Activated CD4-positive, alpha-beta T cell treated with anti-CD3 and anti-CD28 coated beads, Interleukin-2, Interleukin-6, amounts not matched to agents 100 ng/mL and 50 ng/mL, durations not matched to agents 16 hours and 8 hours (primary cell): ENCODE measurements at regions not wholly inside any gene's neighbourhood (a gene's known extent, or its start where the extent isn't known, plus 50 kb on each side); places are given as distances from the start of the nearest gene placed in this dataset.
"Not testable (repeated sequence)": the region's sequence is repeated elsewhere in the genome, so short reads cannot be mapped to it uniquely, and the experiment has no call there.

Experiments used
- DNase-seq: peaks from one replicate; pipeline ENCODE4 v3.0.0-alpha.2; 2020

DNA sequence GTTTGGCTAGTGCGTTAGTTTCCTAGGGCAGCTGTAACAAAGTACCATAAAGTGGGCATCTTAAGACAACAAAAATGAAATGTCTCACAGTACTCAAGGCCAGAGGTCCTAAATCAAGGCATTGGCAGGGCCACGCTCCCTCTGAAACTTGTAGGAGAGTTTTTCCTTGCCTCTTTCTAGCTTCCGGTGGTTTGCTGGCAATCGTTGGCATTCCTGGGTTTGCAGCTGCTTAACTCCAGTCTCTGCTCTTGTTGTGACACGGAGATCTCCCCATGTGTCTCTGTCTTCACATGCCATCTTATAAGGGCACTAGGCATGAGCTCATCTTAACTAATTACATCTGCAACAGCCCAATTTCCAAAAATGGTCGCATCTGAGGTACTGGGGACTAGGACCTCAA, 362.0 kb upstream of the BOD1L1 start:
- no peak for DNase-seq

DNA sequence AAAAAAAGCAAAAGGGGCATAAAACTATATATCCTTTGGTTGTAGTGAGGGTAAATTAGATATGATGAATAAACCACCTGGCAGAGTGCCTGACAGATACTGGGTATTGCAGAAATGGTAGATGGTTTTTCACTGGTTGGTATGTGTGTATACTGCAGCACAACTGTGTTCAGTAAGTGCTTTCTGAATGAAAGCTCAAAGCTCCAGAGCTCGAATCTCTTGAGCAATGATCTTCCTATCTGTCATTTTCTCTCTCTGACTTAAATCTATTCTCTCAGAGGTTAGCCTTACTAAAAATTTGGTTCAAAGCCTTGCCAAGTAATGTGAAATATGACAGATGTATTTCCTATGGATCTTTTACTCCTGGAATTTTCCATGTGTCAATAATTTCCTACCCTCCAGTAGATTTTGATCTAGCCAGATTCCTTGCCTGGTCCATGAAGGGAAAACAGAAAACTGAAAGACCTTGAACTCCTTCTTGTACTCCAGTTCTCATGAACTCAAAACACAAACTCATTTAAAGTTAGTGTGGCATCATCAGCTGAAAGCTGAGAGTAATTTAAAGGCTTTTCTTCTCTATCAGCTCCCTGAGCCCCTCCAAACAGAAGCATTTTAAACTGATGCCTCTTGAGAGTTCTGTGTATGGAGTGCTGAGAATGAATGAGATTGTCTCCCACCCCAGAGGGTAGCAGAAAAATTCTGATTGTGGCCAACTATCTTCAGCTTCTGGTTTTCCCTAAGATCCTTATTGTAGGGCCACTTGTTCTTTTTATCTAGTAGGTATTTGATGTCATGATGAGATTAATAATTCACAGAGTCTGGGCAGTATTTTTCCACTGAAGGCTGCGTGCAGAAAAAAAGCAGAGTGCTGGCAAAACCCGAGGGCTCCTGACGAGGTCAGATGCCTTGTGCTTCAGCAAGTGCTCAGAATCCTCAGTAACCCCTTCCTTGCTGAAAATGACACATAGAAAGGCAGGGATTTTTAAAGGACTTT, 363.4 kb upstream of the BOD1L1 start:
- no peak for DNase-seq

DNA sequence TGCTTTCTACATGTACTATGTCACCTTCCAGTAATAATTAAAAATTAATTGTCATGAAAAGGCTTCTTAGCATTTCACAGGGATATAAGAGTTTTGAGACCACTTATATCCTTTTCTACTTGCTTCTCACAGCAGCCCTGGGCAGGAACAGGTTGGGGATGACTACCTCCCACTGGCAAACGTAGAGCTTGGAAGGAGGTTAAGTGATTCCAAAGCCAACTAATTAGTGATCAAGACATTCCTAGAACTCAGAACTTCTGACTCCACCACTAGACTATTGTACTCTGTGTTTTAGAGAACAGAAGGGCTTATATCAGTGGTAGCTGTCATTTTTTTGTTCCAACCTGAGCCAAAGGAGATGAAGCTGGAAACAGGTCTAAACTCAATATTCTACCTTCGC, 364.5 kb upstream of the BOD1L1 start:
- no peak for DNase-seq

DNA sequence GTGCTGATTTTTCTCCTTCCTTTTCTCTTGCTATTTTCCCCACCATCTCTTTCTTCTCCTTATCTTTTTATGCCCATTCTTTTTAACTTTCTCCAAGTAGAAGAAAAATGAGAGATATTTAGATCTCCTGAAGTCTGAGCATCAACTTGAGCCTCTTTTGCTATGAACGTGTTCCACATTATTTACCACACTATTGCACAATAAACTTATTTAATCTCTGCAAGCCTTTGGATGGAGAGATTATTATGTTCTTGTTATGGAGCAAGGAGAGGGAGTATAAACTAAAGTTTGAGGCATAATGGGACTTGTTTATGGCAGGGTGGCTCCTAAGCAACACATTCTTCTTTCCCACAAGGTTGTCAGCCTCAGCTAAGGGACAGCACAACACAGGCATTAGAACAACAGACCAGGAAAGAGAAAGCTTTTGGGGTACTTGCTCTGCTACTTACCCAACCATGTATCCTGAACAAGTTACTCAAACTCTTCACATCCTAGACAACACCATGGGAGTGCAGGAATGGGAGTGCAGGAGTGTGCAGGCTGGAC, 365.5 kb upstream of the BOD1L1 start:
- DNase-seq, result no peak

DNA sequence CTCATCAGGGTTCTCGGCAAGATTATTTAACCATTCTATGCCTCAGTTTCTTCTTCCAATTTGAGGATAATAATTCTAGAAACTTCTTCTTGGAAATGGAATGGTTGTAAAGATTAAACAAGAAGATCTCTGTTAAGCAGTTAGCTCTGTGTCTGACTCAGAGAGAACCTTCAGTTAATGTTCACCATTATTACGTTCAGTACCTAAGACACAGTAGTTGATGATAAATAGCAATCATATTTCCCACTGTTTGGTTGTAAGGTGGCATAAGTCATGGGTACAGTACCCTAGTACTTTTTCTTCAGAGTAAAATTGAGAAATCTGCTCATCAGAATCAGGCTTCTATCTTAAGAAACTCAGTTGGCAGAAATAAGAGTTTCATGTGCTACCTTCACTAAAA, 366.5 kb upstream of the BOD1L1 start:
- no peak for DNase-seq

DNA sequence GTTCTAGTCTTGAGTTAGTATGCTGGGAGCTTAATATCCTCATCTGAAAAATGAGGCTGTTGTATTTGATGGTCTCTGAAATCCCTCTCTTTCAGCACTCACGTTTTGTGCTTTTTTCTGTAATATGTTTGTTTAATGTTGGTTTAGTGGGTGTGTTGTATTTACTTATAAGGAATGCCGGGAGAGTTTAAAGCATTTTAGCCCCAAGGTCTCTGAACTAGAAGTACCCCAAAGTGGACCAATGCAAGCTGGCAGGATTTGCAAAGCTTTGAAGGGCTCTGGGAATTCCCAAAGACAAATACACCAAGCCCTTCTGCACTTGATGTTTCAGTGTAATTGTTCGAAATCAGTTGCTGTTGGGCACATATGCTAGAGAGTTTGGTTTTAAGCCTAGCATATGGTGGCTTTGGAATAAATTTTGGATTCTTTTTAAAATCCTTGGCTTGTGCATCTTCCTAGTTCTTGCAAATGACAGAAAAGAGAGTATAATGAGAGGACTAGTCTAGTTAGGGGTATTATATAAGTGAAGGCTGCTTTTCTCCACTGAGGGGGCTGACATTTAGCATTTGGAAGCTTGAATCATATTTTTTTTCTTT, 371.4 kb upstream of the BOD1L1 start:
- no peak for DNase-seq

DNA sequence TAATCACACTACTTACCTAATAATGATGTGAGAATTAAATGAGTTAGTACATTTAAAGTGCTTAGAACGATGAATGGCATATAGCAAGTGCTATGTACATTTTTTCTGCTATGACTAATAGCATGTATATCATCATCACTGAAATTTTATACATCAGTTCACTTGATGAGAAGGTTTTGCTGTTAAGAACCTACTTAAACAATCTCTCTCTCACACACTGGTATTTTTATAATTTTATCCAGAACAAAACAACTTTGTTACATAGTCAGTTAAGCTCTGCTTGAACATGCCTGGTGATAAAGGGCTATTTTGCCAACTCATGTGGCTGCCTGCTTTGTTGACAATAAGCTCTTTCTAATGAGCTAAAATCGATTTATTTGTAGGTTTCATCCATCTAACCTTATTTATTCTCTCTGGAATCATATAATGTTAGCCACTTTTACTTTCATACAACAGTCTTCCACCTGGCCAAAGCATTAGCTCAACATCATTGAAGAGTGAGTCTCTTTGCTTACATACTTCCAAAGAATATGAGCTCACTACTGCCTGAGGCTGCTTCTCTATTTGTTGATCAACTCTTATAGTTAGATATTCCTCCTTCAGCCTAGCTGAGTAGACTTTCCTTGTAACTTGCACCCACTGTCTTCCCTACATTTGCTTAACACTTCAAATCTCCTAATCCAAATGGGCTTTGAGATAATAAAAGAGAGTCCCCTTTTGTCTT, 372.7 kb upstream of the BOD1L1 start:
- DNase-seq, result no peak

DNA sequence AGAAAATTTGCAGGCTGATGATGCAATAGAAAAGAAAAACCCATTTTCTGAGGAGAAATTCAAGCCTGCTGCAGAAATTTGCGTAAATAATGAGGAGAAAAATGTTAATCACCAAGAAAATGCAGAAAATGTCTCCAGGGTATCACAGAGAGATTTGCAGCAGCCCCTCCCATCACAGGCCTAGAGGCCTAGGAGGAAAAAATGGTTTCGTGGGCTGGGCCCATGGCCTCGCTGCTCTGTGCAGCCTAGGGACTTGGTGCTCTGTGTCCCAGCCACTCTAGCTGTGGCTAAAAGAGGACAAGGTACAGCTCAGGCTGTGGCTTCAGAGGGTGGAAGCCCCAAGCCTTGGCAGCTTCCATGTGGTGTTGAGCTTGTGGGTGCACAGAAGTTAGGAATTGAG, 374.8 kb upstream of the BOD1L1 start:
- not testable (repeated sequence) for DNase-seq

DNA sequence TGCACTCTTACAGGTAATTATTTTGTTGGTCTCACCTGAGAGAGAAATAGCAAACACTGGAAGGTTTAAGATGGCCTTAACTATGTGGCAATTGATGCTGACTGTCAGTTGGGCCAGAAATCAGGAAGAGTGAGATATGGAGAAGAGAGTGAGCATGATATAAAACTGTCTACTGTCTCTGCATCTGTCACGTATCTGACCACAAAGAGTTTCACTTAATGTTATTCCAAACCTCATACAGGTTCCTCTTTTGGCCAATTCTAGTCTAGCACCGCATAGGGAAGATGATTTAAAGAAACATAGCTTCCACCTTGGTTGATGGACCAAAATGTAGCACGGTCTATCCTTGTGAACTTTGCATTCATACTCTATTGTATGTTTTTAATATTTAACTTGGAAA, 381.0 kb upstream of the BOD1L1 start:
- DNase-seq, result no peak

DNA sequence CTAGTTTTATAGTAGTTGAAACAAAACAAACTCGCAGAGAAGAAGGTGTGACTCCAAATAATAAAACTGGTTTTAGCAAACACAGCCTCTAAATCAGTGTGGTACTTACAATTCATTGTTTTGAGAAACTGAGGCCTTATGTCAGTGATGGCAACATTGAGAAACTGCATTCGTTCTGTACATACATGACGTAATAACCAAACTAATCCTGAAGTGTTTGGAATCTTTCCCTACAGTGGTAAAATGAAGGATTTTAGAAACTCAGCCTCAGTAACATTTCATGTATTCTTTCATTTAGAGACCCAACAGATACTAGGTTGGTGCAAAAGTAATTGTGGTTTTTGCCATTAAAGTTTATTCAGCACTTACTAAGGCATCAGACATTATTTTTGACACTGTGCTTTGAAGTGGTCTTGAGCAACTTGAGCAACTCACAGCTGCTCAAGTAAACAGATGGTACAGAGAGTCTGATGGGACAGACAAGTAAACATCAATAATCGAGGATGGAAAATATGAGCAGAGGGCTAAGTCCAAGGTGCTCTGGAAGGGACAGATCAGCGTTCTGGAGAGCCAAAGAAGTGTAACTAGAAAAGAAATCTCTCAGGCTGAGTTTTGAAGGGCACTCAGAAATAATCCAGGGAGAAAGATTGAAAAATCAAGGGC, 390.8 kb upstream of the BOD1L1 start:
- DNase-seq, result no peak

DNA sequence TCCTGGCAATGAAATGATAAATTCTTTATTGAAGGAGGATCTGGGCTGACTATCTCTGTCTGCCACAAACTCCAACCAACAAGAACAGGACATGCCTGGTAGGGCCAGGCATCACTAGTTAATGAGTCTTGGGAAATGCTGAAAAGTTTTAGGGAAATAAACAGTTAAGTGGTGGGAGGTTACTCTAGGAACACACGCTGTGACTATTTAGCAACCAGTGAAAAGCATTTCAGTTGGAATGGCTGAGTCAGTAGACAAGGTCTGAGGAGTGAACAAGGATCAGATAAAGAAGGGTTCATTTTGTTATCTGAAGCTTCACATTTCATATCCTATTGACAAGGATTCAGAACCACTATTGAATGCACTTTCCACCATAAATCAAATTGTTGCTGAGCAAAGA, 394.9 kb upstream of the BOD1L1 start:
- DNase-seq, result no peak

DNA sequence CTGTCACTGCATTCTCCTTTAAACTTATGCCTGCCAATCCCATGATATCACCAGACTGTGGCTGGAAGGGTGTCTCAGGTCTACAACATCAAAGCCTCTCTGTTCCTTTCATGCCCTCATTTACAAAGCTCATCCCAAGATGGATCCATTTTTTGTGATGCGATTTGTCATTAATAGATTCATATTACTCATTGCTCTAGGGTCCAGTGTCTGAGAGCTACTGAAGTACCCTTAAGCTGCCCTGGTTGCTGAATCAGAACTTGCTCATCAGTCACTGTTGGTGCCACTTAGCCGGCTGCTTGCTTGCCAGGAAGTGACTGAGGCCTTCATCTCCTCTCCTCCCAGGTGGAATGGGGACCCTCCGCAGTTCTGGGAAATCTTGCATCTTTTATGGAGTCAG, 395.5 kb upstream of the BOD1L1 start:
- DNase-seq, result no peak

DNA sequence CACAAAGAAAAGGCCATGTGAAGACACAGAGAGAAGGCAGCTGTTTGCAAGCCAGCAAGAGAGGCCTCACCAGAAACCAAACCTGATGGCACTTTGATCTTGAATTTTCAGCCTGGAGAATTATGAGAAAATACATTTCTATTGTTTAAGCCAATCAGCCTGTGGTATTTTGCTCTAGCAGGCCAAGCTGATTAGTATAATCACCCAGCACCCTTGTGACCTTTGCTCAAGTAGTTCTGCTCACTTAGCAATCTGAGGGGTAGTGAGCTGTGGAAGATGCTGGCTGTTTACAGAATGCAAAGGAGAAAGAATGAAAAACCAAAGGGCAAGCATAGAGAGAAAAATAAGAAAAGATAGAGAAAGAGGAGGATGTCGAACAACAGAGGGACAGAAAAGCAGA, 396.4 kb upstream of the BOD1L1 start:
- no peak for DNase-seq

DNA sequence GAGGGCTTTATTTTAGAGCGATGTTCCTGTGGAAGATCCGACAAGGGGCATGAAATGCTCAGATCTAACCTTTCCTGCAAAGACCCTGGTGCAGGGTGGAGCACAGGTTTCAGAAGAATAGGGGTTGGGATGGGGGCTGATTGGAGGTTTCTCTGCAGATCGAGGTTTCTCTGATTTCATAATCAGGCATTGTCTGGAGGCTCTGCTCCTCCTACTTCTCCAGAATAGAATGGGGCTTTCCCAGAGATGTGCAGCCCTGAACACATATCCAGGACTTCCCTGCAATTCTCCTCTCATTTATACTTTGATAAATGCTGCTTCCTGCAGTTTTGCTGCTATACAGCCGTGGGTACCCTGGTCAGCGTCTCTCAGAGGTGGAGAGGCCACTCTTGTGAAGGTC, 397.6 kb upstream of the BOD1L1 start:
- no peak for DNase-seq

DNA sequence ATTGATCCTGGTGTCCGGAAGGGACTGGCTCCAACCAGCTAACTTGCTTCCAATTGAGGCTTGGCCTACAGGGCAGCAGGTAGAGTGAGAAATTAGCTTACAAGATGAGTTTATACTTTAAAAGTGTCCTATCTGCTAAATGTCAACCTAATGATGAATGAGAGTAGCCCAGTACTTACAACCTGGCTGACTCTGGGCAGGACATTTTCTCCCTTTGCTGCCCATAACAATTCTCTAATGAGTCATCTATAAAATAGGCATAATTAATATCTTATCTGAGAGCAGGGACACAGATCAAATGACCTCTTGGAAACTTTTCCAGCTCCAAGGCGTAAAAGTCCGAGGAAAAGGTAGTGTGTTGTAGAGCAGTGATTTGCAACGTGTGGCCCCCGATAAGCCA, 398.4 kb upstream of the BOD1L1 start:
- DNase-seq, result no peak

DNA sequence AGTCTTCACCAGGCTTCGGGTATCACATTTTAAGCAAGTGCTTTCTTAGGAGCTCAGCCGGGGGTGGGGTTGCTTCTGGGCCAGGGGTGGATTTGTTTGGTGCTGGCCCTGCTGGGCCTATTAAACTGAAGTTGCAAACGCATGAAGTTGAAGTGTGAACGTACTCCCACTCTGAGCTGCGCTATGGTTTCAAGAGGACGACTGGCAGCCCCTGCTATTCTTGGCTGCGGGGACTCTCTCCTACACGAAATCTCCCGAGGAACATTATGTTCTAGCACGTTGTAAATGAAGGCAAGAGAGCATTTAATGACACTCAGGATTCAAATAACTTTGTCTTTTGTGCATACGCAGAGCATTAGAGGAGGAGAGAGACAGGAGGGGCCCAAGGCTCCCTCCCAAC, 401.3 kb upstream of the BOD1L1 start:
- no peak for DNase-seq

DNA sequence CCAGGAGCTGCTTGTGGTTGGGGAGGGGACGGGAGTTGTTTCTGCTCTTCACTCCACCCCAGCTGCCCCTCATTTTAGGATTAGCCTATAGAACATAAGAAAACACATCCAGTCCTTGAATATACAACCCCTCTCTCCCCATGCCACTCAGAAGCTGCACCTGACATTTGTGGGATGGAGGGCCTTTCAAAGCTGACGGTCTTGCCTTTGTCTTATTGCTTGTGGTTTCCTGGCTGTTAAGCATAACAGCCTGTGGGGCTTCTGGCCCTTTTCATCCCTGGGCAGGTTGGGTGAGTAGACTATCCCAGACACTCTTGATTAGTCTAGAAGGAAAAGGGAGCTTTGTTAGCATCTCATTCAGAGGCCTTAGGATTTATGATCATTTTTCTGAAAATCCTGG, 407.6 kb upstream of the BOD1L1 start:
- DNase-seq, result no peak

DNA sequence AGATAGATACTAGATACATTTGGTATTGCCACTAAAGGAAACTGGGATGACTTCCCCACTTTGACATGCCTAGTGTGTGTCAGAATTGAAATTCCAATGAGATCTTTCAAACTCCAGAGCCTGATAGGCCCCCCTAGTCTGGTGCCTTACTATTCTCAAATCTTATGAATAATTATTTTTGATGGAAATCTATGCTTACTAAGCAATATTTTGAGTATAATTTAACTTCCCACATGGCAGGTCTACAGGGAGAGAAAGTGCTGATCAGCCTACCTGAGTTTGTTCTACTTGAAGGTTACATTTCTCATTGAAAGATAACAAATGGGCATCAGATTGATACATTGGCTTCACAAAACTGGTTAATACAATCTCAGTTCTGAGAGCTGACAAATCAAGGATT, 415.7 kb upstream of the BOD1L1 start:
- DNase-seq, result no peak

DNA sequence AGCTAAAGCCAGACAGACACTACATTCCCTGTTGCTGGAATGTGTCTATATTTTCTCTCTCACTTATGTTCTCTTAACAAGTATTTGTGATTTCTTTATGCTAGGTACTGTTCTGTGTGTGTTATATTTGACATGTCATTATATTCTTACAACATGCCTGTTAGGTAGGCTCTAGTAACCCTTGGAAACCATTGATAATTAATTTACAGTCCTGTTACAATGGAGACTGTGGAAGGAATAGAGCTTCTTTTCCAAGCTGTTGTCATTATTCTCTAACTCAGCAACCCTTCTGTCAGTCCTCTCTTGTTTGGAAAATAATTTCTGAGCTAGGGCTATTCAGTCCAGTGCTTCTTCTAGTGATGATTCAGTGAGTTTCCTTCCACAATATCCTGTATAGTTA, 419.1 kb upstream of the BOD1L1 start:
- no peak for DNase-seq

DNA sequence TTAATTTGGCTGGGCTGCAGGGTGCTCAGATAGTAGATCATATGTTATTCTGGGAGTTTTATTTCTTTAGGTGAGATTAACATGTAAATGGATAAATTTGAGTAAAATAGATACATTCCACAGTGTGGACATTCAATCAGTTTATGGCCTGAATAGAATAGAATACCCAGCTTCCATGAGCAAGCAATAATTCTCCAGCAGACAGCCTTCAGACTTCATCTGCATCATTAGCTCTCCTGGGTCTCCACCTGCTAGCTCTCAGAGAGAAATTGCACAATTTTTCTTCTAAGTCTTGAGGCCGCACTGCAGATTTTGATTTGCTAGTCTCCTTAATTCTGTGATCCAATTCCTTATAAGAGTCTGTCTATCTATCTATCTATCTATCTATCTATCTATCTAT, 420.3 kb upstream of the BOD1L1 start:
- DNase-seq, result no peak

DNA sequence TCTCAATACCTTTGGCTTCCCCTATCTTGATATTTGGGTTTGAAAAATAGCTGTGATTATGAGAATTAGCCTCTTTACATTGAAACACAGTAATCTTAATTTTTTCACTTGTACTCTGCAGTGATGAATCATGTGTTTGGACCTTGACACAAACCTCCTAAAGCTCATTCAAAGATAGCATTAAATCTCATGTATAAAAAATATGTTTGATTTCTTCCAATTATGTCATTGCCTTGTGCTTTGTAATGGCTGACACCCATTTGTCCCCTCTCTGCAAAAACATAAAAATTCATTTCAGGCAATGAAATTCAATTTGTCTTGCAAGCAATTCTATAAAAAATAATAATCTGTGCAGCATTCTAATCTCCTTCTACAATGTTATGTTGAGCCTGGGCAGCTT, 422.4 kb upstream of the BOD1L1 start:
- DNase-seq, result no peak

DNA sequence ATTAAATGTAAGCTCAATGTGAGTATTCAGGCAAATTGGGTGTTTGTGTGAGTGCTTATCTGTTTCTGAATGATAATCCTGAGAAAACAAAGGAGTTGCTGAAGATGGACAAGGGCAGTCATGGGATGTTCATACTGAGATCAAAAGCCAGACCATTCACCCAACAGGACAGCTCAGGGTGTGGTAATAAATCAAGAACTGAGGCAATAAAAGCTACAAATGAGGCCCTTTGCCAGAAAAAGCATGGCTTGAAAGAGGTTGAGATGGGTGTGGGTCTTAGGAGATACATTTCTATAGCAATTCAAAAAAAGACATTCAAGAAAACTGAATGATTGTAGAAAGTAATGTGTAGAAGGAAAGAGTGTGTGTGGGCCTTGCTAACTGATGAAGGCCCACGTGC, 425.8 kb upstream of the BOD1L1 start:
- no peak for DNase-seq

DNA sequence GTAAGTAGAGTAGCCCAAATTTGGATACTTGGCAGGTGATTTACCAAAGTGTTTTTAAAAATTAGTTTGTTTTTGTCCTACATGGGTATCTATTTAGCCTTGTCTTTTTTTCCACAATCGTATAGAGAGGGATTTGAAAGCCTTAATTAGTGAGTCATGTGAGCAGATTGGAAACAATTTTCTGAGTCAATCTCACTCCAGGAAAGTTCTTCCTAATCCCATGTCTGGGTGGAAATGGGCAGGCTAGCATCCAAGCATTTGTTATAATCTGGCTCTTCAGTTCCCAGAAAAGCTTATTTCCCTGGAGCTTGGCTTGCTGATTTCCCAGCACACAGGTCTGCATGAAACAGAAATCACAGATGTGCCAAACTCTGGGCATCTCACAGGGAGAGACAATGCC, 426.9 kb upstream of the BOD1L1 start:
- no peak for DNase-seq
